HK-2 (cell line): ENCODE measurements at regions not wholly inside any gene's neighbourhood (a gene's known extent, or its start where the extent isn't known, plus 50 kb on each side); places are given as distances from the start of the nearest gene placed in this dataset.
"Not testable (repeated sequence)": the region's sequence is repeated elsewhere in the genome, so short reads cannot be mapped to it uniquely, and the experiment has no call there.

ENCODE experiments used
- DNase-seq: peaks from one replicate; pipeline ENCODE4 v3.0.0-alpha.2; 2018; ENCODE audit not compliant: unreplicated experiment

- no peak for DNase-seq
These were observed 50.3 kb upstream of the TMC1 start for GRCh38 chr9:72471096-72471495.

DNA sequence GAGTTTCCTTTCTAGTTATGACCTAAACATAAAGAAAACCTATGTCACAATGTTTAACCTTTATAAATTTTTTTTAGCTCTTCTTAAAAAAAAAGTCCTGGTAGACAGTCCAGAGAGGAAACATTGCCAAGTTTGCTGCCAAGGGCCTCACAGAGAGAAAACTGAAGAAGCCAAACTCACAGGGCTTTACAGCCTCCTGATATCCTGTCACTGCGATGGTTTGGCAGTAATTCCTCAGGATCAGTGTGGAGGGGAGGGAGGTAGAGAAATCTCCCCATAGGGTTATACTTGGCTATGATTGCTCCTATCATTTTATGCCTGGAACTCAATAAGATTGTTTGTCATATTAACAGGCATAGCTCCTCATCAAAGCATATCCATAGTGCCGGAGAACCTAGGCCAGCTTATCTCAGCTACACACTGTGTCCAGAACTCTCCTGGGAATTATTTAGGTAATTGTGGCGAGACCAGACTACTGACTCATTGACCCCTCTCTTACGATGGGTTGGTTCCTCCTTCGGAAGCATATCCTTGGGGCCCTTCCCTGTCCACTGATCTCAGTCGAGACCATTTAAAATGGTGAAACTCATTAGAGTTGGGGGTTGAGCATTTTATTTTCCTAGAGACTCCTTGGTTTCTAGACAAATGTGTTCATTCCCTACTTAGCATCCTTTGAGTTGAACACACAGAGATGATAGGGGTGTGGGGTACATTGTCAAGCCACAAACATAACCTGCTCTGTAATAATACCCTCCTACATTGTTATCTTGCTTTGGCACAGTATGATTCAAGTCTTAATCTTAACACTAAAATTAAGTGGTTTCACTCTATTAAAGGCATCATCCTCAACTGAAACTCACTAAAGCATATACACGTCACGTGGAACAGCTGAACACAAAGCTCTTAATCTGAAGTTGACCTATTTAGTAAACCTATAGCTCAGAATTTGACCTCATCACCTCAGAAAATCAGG lies 53.4 kb upstream of the TMC1 start:
- no peak for DNase-seq

- no peak for DNase-seq
These were observed 55.8 kb upstream of the TMC1 start for GRCh38 chr9:72465593-72465984.

GRCh38 chr9:72464857-72465592 lies 56.4 kb upstream of the TMC1 start:
- no peak for DNase-seq

DNA sequence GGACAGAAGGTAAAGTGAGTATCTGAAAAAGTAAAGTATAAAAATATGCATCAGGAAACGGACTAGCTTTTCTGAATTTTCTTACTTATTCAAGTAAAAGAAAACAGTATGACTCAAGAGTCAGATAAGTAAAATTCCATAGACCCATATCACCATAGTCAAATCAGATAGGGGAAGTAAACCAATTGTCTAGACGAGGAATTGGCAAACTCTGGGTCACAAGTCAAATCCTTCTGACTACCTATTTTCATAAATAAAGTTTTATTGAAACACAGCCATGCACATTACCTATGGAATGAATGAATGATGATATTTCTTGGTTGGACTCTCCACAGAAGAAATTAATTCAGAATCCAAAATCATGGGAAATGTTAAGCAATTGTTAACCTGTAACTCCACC lies 59.1 kb upstream of the TMC1 start:
- DNase-seq: no peak

DNA sequence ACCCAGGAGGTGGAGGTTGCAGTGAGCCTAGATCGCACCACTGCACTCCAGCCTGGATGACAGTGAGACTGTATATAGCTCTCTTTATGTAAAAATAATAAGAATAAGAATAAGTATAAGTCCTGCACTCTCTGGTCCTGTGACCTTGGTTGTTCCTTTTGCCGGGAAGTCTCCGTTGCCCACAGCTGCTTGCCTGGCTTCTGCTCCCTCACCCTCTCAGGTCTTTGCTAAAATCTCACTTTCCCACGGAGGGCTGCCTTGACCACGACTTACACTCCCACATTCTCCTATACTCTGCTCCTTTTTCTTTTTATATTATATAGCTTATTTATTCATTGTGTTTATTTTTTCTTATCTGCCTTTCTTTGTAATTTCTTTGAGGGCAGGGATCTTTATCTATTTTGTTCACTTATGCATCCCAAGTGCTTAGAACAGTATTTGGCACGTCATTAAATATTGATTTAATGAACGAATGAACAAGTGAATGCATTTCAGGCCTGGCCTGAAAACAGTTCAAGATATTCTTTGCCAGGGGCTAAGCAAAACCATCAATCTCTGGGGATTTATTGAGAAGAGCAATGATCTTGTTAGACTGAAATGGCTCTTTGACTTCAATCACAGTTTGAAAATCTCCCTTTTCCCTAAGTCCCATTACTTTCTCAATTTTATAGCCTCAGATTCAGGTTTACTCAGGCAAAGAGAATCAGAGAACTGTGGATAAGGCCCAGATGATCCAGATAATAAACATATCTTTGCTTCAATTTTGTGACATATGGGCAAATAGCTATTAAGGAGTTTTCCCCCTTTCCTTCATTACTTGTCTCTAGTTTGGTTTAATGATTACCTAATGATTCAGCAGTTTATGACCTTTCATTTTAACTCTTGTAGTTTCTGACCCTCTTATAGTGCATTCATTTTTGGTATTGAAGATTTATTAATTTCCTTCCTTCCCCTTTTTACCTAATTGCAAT lies 60.8 kb upstream of the TMC1 start:
- no peak for DNase-seq

- DNase-seq: no peak
These were observed 62.1 kb upstream of the TMC1 start for GRCh38 chr9:72459308-72459707.

DNA sequence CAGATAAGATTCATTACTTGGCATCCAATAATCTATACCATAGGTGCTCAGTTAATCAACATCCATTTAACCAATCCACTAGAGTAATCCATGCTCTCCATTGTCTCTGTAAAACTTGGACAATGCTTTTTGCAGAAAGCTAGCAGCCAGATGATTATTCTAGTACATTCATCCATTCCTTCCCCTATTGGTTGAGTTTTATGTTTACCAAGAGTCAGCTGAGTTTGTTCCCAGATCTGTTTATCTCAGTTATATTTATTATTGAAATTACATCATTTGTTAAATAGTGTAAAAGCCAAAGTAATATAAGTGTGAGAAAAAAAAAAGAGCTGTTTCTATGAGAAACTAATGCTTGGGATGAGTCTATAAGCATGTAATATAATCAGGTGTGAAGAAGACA lies 63.3 kb upstream of the TMC1 start:
- no peak for DNase-seq

DNA sequence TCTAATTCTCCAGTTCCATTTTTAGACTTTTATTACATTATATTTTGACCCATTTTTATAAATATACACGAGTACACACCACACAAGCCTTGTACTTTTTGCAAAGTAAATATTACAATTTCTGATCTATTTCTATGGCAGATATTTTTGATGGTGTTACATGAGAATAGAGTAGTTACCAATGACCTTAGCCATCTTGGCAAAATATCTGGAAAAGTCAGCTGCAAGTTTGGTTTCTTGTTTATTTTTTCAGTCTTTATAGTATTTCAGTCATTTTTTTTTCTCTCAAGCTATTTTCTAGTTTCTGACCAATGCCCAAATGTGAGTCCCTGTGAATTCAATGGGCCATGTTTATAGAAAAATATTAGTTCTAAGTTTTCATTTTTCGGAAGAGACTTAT lies 64.0 kb upstream of the TMC1 start:
- DNase-seq: no peak

DNA sequence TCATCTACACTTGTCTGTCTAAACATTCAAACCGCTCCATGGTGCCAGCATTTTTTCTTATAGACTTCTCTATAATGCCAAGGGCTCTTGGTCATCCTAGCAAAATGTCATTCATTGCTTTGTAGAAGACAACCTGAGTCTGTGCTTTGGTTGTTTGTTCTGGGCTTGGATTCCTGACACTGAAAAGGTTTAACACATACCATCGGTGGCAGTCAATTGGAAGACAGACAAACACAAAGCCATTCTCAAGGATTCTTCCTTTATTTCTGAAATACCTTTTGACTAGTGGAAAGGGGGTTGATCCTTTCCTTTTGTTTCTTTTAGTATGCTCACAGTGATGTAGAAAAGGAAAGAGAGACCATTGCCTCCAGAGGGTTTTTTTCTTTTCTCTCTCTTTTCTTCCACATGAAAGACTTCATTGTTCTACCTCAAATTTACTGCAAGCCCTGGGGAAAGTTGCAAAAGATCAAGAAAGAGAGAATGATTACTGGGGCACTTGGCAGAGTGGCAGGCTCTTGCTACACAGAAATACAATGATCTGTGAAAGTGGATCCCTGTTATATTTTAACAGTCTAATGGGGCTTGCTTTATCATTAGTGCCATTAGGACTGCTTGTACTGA lies 66.4 kb upstream of the TMC1 start:
- no peak for DNase-seq

DNA sequence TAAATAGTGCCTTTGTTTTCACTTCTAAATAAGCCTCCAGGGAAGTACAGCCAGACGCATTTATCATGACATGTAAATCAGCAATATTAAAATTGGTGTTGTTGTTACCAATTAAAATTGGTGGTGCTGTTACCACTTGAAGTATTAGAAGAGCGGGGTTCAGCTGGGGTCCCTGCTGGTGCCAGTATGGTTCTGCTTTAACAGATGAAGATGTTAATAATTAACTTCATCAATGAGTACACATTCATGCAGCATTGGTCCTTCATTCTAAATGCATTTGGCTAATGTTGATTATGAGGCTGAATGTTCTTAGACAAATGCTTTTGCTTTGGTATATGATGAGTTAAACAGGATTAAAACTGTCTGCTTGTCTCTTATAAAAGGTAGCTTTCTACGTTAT lies 67.6 kb upstream of the TMC1 start:
- DNase-seq: no peak

DNA sequence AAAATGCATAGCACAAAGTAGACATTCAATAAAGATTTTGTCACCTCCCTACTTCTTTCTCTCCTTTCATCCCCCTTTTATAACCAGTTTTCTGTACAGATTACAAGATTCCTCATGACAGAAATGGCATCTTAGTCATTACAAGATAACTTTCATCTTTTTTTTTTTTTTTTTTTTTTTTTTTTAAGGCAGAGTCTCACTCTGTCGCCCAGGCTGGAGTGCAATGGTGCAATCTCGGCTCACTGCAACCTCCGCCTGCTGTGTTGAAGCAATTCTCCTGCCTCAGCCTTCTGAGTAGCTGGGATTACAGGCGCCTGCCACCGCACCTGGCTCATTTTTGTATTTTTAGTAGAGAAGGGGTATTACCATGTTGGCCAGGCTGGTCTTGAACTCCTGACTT lies 75.2 kb upstream of the TMC1 start:
- not testable (repeated sequence) for DNase-seq

- no peak for DNase-seq
These were observed 76.0 kb upstream of the TMC1 start for GRCh38 chr9:72445306-72445995.

DNA sequence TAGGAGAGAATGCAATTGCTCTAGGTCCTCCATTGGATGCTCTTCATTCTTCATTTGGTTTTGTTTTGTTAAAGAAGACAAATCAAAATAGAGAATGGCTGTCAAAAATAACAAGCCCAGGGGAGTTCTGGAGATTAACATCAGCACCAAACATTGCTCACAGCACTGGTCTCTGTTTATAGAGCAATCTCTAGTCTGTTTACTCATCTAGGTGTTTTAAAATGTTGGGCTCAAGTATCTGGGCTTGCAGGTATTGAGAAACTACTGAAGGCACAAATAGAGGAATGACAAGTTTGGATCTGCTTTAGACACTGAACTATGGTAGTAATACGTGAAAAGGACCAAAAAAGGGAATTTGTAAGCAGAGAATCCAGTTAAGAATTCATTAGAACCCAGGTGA lies 77.0 kb upstream of the TMC1 start:
- no peak for DNase-seq

GRCh38 chr9:72443855-72444254 lies 77.6 kb upstream of the TMC1 start:
- DNase-seq: no peak

GRCh38 chr9:72441848-72442607 lies 77.0 kb upstream of the ZFAND5 start:
- no peak for DNase-seq

DNA sequence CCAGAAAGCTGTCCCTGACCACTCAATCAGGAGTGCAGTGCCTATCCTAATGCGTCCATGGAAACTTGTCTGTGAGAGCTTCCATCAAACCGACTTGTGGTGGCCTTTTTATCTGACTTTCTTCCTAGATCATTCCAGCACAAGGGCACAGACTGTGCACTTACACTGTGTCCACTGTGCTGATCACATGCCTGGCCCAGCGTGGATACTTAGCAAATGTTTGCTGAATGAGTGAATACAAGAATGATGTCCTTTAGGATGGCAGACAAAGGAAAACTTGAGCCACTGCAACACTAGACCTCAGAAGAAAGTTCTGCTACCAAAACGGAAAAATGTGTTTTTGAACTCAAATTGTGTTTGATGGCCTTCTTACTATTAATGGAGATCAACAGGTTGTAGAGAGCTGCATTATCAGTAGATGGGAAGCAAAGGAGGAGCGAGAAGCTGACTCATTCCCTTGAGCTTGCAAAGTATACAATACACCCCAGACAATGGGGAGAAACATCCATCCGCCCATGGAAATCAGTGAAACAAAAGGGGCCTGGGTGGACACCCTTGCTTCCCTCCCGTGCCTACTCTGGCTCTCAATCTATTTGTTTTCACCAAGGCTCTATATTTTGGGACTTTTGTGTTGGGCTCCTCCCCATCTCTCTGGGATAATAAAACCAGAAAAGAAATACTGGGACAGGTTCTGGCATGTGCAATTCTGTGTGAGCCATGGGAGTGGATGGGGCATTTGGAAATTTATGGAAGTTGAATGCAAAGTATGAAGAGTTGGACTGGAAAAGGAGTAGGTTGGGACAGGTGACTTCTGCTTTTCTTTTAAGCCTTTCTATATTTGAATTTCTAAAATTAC lies 76.2 kb upstream of the ZFAND5 start:
- no peak for DNase-seq

DNA sequence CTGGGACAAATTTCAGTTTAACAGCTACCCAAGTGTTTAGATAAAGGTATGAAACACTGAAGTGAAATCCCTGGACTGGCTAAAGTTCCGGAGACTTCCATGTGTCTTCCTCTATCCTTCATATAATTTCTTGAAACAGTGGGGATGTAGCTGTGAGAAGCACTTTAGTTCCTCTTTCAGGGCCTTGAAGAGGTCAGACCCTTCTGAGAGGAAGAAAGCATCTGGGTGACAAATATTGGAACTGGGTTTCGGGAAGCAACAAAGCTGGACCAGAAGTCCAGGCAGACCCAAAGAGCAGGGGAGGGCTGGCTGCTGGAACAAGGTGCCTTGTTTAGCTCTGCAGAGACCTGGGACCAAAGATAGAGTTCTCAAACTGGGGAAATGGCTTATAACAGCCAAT lies 75.4 kb upstream of the ZFAND5 start:
- DNase-seq: no peak

DNA sequence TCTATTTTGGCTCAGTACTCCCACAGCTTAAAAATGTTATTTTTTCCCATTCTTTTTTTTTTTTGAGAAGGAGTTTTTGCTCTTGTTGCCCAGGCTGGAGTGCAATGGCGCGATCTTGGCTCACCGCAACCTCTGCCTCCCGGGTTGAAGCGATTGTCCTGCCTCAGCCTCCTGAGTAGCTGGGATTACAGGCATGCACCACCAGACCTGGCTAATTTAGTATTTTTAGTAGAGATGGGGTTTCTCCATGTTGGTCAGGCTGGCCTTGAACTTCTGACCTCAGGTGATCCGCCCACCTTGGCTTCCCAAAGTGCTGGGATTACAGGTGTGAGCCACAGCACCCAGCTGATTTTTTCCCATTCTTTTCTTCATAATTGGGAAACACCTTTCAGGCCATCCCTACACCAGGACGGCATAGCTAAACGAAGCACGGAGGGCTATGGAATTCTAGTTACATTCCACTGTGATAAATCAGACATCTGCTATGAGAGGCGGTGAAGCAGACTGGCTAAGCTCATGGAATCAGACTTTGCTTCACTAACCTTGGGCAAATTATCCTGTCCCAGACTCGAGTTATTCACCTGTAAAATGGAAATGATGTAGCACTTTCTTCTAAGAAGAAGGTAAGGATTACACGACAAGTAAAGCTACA lies 68.7 kb upstream of the ZFAND5 start:
- DNase-seq: peak; percentile 20
